ENCODE measurements at regions not wholly inside any gene's neighbourhood (a gene's known extent, or its start where the extent isn't known, plus 50 kb on each side); places are given as distances from the start of the nearest gene placed in this dataset.

GRCh38 chr3:110479731-110480130, 591.9 kb upstream of the NECTIN3 start:
- Histone ChIP-seq H4K20me1 (ENCODE audit: insufficient read depth, low read length) (no peaks in the 10 kb centered on the region), H3K4me2 (ENCODE audit: low read length) (no peak overlapping the region), H3K9me2 (ENCODE audit: insufficient read depth, low read length) (no peaks in the 10 kb centered on the region), H3K27ac (ENCODE audit: low read depth, low read length, poor library complexity, severe bottlenecking) (no peak overlapping the region), H3K4me3 (ENCODE audit: low read depth, low read length, poor library complexity, severe bottlenecking) (no peak overlapping the region), H3K36me3 (ENCODE audit: insufficient read depth, low read length) (no peaks in the 10 kb centered on the region), H3K9me3 (ENCODE audit: low read length) (no peaks in the 10 kb centered on the region), H3K79me2 (ENCODE audit: insufficient read depth, low read depth, low read length) (no peaks in the 10 kb centered on the region), H3K4me1 (ENCODE audit: insufficient read depth, low read length, poor library complexity, severe bottlenecking) (no peaks in the 10 kb centered on the region), H2AFZ (ENCODE audit: low read length) (no peak overlapping the region)
- POLR2A ChIA-PET: no interaction called here
- BruUV-seq (replicated peaks): no TSS peak
- CTCF ChIA-PET (ENCODE audit: unreplicated experiment): no interaction called here
- DNase-seq (ENCODE audit: low spot score): no peak
- intact Hi-C loops (cut with micrococcal nuclease; ENCODE audit: unreplicated experiment): no loop called here
- TF ChIP-seq CTCF (conservative IDR thresholded peaks at IDR 0.05; ENCODE audit: low read length): no peak
- TF ChIP-seq EZH2phosphoT487 (IDR thresholded peaks at IDR 0.05; ENCODE audit: borderline replicate concordance, low read depth, low read length): no peak

GRCh38 chr3:110485389-110485788, 586.2 kb upstream of the NECTIN3 start:
- no peak for DNase-seq (ENCODE audit: low spot score)
- Histone ChIP-seq H3K4me1 (ENCODE audit: insufficient read depth, low read length, poor library complexity, severe bottlenecking) (no peaks in the 10 kb centered on the region), H3K9me3 (ENCODE audit: low read length) (no peaks in the 10 kb centered on the region), H2AFZ (ENCODE audit: low read length) (no peak overlapping the region), H3K4me3 (ENCODE audit: low read depth, low read length, poor library complexity, severe bottlenecking) (no peak overlapping the region), H3K9me2 (ENCODE audit: insufficient read depth, low read length) (no peaks in the 10 kb centered on the region), H3K27ac (ENCODE audit: low read depth, low read length, poor library complexity, severe bottlenecking) (no peak overlapping the region), H4K20me1 (ENCODE audit: insufficient read depth, low read length) (no peaks in the 10 kb centered on the region), H3K79me2 (ENCODE audit: insufficient read depth, low read depth, low read length) (no peaks in the 10 kb centered on the region), H3K4me2 (ENCODE audit: low read length) (no peak overlapping the region), H3K36me3 (ENCODE audit: insufficient read depth, low read length) (no peaks in the 10 kb centered on the region)
- BruUV-seq (replicated peaks): no TSS peak
- intact Hi-C loops (cut with micrococcal nuclease; ENCODE audit: unreplicated experiment): no loop called here
- TF ChIP-seq EZH2phosphoT487 (IDR thresholded peaks at IDR 0.05; ENCODE audit: borderline replicate concordance, low read depth, low read length): no peak
- TF ChIP-seq CTCF (conservative IDR thresholded peaks at IDR 0.05; ENCODE audit: low read length): no peak
- ChIA-PET POLR2A (no interaction called here), CTCF (ENCODE audit: unreplicated experiment) (no interaction called here)

GRCh38 chr3:110487840-110488239, 583.8 kb upstream of the NECTIN3 start:
- Histone ChIP-seq H2AFZ (ENCODE audit: low read length) (no peak overlapping the region), H3K9me3 (ENCODE audit: low read length) (no peaks in the 10 kb centered on the region), H3K9me2 (ENCODE audit: insufficient read depth, low read length) (no peaks in the 10 kb centered on the region), H3K79me2 (ENCODE audit: insufficient read depth, low read depth, low read length) (no peaks in the 10 kb centered on the region), H3K4me1 (ENCODE audit: insufficient read depth, low read length, poor library complexity, severe bottlenecking) (no peaks in the 10 kb centered on the region), H4K20me1 (ENCODE audit: insufficient read depth, low read length) (no peaks in the 10 kb centered on the region), H3K36me3 (ENCODE audit: insufficient read depth, low read length) (no peaks in the 10 kb centered on the region), H3K4me3 (ENCODE audit: low read depth, low read length, poor library complexity, severe bottlenecking) (no peak overlapping the region), H3K4me2 (ENCODE audit: low read length) (no peak overlapping the region), H3K27ac (ENCODE audit: low read depth, low read length, poor library complexity, severe bottlenecking) (no peak overlapping the region)
- BruUV-seq (replicated peaks): no TSS peak
- no peak for TF ChIP-seq CTCF (conservative IDR thresholded peaks at IDR 0.05; ENCODE audit: low read length)
- ChIA-PET POLR2A (interaction anchor here (0.6 kb wide), 1 partner anchor 43 kb away, joined by 3 read pairs; no protein-coding TSS in a partner anchor), CTCF (ENCODE audit: unreplicated experiment) (no interaction called here)
- intact Hi-C loops (cut with micrococcal nuclease; ENCODE audit: unreplicated experiment): no loop called here
- no peak for DNase-seq (ENCODE audit: low spot score)
